GM23248 (cell line): ENCODE measurements at regions not wholly inside any gene's neighbourhood (a gene's known extent, or its start where the extent isn't known, plus 50 kb on each side); places are given as distances from the start of the nearest gene placed in this dataset.

ENCODE experiments used
- EZH2 ChIP-seq: fragments of 200-600 bp; sonication (generic); IDR thresholded peaks from 2 replicates; pipeline ENCODE4 v1.6.1; 2018; ENCODE audit warnings: antibody characterized with exemption, mild to moderate bottlenecking; ENCODE audit not compliant: insufficient read depth, poor library complexity, severe bottlenecking
- EZH2phosphoT487 ChIP-seq: fragments of 200-600 bp; sonication (generic); IDR thresholded peaks from 2 replicates; pipeline ENCODE4 v1.6.1; 2018; ENCODE audit warnings: antibody characterized with exemption, moderate library complexity, mild to moderate bottlenecking, low read depth; ENCODE audit not compliant: insufficient read depth

- TF ChIP-seq EZH2 (no peak), EZH2phosphoT487 (no peak)
Measured at GRCh38 chrX:88672261-88672660, 74.8 kb upstream of the CPXCR1 start.
